Adrenal gland (tissue), 5 donors: ENCODE measurements at regions not wholly inside any gene's neighbourhood (a gene's known extent, or its start where the extent isn't known, plus 50 kb on each side); places are given as distances from the start of the nearest gene placed in this dataset.

Experiments
- CTCF ChIP-seq, 6 experiments: fragments of 450-650 bp in 4 of 6; fragments of 200-600 bp in 2 of 6; sonication (generic) in 1 of 6; IDR thresholded peaks; 1 replicate in 5 of 6; 2 replicates in 1 of 6; pipeline versions ENCODE4 v1.5.1 to v1.8.0; 2016 to 2021; ENCODE audit warnings: antibody characterized with exemption in 6 of 6, mild to moderate bottlenecking in 2 of 6, moderate library complexity in 1 of 6
- POLR2A ChIP-seq, 2 donors: fragments of 450-650 bp; IDR thresholded peaks; one replicate each; pipeline ENCODE4 v1.6.1; 2017; ENCODE audit warnings: antibody characterized with exemption in 2 of 2, mild to moderate bottlenecking in 2 of 2, moderate library complexity in 1 of 2
- donor health status: DM: no; HTN: no; CAD: no.

- TF ChIP-seq POLR2A (IDR thresholded peaks at IDR 0.05) = no peak
- TF ChIP-seq CTCF (IDR thresholded peaks at IDR 0.05) = no peak
These were observed 287.0 kb downstream of the PCNX1 start for GRCh38 chr14:71194251-71194650.
